Esophagus squamous epithelium (tissue), 4 donors: ENCODE measurements at regions not wholly inside any gene's neighbourhood (a gene's known extent, or its start where the extent isn't known, plus 50 kb on each side); places are given as distances from the start of the nearest gene placed in this dataset.

Experiments
- POLR2A ChIP-seq, 4 donors: fragments of 450-650 bp; IDR thresholded peaks; one replicate each; pipeline ENCODE4 v1.6.1; 2017; ENCODE audit warnings: antibody characterized with exemption in 4 of 4, mild to moderate bottlenecking in 4 of 4, moderate library complexity in 3 of 4
- TF ChIP-seq, protein P1 (sequence below), 6 experiments: fragments of 450-650 bp in 4 of 6; fragments of 200-600 bp in 2 of 6; sonication (generic) in 2 of 6; IDR thresholded peaks; one replicate each; pipeline ENCODE4 v1.5.1; 2016 to 2019; ENCODE audit warnings: antibody characterized with exemption in 6 of 6, mild to moderate bottlenecking in 4 of 6, moderate library complexity in 4 of 6

GRCh38 chr13:104408733-104409132 is 1342.5 kb upstream of the SLC10A2 start:
- TF ChIP-seq, protein P1, sequence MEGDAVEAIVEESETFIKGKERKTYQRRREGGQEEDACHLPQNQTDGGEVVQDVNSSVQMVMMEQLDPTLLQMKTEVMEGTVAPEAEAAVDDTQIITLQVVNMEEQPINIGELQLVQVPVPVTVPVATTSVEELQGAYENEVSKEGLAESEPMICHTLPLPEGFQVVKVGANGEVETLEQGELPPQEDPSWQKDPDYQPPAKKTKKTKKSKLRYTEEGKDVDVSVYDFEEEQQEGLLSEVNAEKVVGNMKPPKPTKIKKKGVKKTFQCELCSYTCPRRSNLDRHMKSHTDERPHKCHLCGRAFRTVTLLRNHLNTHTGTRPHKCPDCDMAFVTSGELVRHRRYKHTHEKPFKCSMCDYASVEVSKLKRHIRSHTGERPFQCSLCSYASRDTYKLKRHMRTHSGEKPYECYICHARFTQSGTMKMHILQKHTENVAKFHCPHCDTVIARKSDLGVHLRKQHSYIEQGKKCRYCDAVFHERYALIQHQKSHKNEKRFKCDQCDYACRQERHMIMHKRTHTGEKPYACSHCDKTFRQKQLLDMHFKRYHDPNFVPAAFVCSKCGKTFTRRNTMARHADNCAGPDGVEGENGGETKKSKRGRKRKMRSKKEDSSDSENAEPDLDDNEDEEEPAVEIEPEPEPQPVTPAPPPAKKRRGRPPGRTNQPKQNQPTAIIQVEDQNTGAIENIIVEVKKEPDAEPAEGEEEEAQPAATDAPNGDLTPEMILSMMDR (IDR thresholded peaks at IDR 0.05), result no peak
- TF ChIP-seq POLR2A (IDR thresholded peaks at IDR 0.05), result no peak
